AG20443 (cell line): ENCODE measurements at regions not wholly inside any gene's neighbourhood (a gene's known extent, or its start where the extent isn't known, plus 50 kb on each side); places are given as distances from the start of the nearest gene placed in this dataset.
A peak's percentile ranks its signal among the peaks of the same experiment; 100 is the strongest.

Experiments
- DNase-seq: peaks from one replicate; pipeline ENCODE4 v3.0.0; 2012; ENCODE audit warnings: low spot score, mixed read lengths

DNA sequence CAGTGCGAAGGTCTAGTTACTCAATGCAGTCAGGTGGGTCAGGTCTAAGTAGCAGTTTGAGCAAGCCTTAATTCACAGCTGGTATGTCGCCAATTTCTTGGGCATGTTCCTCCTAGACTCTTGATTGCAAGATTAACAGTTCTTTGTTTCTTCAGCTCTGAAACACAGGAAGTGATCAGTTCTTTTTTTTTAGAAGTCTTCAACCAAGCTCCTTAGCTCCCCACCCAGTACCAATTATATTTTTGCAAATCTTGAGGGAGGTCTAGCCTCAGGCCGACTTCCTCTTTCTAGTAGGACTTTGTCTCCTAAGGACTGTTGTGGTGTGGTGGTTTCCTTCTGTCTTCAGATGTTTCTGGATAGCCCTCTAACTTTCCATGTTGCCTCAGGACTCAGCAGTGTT lies 2054.2 kb downstream of the MAT2B start:
- DNase-seq, result no peak

DNA sequence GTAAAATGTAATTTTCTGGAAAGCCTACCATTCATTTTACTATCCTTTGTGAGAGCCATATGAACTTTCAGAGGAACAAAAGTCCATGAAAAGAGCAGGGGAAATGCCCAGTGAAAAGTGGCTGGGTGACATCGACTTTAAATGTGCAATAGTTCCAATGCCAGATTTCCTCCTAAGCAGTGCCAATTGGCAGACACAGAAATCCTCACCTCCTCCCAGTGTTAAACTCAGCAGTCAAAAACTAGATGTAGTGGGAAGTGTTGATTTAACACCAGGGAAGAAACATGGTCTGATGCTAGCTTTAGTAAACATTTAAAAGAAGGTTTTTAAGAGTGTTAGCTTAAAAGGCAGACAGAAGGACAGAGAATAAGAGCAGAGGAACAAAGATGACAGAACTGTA lies 2055.2 kb downstream of the MAT2B start:
- DNase-seq, result no peak

DNA sequence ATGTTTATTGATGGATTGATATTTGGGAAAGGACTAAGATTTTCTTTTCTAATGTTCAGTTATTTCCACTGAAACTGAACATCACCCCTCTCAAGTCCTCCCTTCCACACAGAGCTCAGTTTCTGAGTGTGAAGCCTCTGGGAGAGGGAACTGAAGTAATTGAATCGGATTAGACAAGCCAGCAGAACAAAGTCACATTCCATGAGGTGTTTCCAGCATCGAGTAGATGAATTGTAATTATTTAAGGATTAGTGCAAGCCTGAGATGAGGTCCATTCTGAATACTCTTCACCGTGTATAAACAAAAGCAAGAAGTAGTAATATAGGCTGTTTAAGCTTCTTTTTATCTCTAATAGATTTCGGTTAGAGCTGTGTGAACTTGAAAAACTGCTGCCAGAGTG lies 2060.5 kb downstream of the MAT2B start:
- no peak for DNase-seq

- DNase-seq, result no peak
Observed at GRCh38 chr5:165569551-165569950, 2064.1 kb downstream of the MAT2B start.

GRCh38 chr5:165573445-165573844 lies 2068.0 kb downstream of the MAT2B start:
- no peak for DNase-seq

DNA sequence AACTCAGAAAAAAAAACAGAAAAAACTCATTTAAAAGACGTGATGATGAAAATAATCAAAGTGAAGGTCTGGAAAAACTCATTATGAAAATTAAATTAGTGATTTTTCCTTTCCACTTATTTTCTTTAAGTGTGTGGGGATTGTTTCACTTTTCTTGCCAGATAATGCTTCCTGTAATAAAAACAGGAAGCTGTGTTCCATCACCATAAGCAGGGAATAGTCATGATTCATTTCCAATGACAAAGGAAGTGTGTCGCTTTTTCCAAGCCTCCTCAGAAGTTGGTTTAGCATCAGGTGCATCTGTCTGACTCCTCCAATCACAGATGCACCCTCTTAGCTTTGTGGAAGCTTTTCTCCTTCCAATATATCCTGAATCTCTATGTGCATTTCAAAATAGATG lies 2068.7 kb downstream of the MAT2B start:
- no peak for DNase-seq

- DNase-seq, result no peak
Observed at GRCh38 chr5:165576678-165577275, 2071.4 kb downstream of the MAT2B start.

- no peak for DNase-seq
Observed at GRCh38 chr5:165579911-165580310, 2074.5 kb downstream of the MAT2B start.

GRCh38 chr5:165594693-165595092 lies 2089.3 kb downstream of the MAT2B start:
- DNase-seq, result no peak

- no peak for DNase-seq
Observed at GRCh38 chr5:165602529-165602928, 2097.1 kb downstream of the MAT2B start.

- DNase-seq, result no peak
Observed at GRCh38 chr5:165607026-165607425, 2101.6 kb downstream of the MAT2B start.

GRCh38 chr5:165609871-165610270 lies 2104.5 kb downstream of the MAT2B start:
- DNase-seq, result no peak

DNA sequence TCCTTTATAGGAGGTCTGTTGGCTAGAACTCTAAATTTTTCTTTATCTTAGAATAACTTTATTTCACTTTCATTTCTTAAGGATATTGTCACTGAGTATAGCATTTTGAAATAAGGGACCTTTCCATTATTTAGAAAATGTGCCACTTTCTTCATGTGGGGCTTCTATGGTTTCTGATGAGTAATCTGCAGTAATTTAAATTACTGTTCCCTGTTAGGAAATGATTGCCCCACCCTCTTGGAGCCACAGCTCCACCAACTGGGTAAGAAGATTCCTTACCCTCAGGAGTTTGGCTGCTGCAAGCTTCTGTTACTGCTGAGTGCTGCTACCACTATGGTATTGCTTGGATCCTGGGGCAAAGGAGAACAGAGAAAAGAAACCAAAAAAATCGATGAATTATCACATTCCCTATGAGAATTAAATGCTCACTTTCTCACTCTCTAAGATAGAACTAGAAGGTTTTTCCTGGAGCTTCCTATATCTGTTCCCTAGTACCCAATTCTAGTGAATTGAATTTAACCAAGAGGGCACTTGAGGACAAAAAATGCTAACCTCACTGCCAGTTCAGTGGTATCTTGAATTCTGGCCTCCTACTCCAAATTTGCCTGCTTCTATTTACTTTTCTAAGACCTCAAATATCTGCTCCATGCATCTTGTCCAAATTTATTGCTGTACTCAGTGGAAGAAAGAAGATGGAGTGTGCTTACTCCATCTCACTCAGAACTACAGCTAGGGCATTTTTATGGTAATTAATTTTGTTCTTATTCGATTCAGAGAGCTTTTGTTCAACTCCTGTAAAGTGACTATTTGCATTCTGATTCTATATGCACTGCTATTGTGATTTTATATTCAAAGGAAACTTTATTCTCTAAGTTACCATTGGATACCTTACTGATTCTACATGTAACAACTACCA lies 2111.3 kb downstream of the MAT2B start:
- DNase-seq, result no peak

- no peak for DNase-seq
Observed at GRCh38 chr5:165617491-165617890, 2112.1 kb downstream of the MAT2B start.

DNA sequence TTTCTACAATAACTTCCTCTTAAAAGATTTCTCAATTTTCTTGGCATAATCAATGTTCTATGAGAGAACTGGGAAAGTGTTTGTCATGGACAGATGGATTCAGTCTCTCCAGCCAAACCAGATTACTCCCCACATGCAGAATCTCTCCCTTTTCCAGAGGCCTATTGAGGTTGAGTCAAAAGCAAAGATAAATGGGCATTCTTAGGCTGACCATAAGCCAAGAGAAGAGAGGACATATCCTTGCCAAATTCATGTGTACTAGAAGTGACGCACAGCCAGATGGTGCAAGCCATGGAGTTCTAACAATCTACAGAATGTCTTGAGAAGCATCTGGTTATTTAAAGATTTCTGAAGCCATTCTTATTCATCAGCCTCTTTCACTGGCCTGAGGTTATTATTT lies 2115.0 kb downstream of the MAT2B start:
- no peak for DNase-seq

GRCh38 chr5:165622864-165623536 lies 2117.6 kb downstream of the MAT2B start:
- DNase-seq, result no peak

DNA sequence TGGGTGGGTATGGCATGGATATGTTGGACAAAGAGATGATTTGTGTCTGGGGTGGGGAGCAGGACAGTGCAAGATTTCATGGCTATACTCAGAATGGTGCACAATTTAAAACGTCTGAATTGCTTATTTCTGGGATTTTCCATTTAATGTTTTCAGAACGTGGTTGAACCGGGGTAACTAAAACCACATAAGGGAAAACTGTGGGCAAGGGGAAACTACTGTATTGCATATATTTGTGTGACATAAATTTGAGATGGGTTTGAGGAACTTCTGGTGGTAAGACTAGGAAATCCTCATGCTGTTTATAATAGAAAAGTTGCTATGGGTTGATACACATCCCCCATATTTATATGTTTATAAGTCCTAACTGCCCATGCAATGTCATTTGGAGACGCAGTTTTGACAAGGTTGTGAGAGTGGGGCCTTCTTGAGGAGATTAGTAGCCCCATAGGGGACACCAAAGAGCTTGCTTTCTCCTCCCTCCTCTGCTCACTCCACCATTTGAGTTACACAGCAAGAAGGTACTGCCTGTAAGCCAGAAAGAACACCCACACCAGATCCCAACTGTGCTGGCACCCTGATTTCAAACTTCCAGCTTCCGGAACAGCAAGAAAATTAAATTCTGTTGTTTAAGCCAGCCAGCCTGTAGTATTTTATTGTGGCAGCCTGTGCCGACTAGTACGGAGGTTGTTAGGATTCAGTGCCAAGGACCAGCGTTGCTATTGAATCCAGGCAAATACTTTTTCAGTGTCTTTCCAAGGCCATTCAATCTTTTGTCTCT lies 2118.9 kb downstream of the MAT2B start:
- no peak for DNase-seq

DNA sequence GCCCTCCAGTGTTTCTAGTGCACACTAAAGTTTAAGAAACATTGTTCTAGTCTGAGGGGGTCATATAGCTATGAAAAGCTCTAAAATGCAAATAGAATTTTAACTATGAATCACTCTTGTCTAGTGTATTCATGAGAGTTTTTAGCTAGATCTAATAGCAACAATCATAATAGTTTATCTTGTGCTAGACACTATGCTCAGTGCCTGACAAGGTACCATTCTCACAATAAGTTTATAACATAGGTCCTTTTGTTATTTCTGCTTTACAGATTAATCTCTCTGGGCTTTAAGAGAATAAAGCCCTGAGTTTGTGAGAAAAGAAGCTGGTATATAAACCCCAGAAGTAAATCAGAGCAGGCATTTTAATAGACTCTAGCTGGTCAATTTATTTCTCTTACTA lies 2120.7 kb downstream of the MAT2B start:
- no peak for DNase-seq

- no peak for DNase-seq
Observed at GRCh38 chr5:165627548-165628170, 2122.2 kb downstream of the MAT2B start.

- DNase-seq, result peak; percentile 52
Observed at GRCh38 chr5:165630261-165630778, 2124.9 kb downstream of the MAT2B start.

DNA sequence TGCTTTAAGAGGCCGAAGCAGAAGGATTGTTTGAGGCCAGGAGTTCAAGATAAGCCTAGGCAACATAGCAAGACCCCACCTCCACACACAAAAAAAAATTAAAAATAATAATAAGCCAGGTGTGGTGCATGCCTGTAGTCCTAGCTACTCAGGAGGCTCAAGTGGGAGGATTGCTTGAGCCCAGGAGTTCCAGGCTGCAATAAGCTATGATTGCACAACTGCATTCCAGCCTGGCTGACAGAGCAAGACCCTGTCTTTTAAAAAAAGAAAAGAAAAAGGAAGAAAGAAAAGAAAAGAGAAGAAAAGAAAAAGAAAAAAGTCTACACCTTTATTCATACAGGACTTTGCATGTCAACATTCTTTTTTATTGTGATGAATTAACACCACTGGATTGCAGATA lies 2125.8 kb downstream of the MAT2B start:
- no peak for DNase-seq

DNA sequence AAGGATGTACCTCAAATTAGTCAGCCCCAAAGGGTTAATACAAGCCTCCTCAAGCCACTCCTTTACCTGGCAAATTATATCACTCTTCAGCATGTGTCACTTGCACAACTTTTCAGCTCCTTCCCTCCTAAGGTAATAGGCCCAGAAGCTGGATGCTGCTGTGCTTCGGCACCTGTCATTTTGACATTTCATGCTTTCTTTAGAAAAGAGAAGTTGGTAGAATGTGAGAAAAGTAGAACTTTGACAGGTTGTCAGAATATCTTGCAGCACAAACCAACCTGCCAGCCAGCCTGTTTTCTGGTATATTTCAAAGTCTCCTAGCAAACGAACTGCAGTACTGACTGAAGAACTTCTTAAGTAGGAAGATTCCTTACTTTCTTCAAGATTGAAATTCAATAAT lies 2136.9 kb downstream of the MAT2B start:
- DNase-seq, result no peak
